A549 (cell line): ENCODE measurements at regions not wholly inside any gene's neighbourhood (a gene's known extent, or its start where the extent isn't known, plus 50 kb on each side); places are given as distances from the start of the nearest gene placed in this dataset.

Experiments used
- ATAC-seq, 2 experiments: fragments of 200-7000 bp in 1 of 2; fragments of >200 bp in 1 of 2; cut with Nextera tagmentation in 1 of 2; cut with Tn5 transposase in 1 of 2; 3 replicates each; pipeline versions ENCODE4 v1.8.0 to v1.9.1; 2018 to 2020; ENCODE audit warnings: mild to moderate bottlenecking in 1 of 2, moderate library complexity in 1 of 2
- CTCF ChIA-PET: fragments of 300-600 bp; sonication (Branson Sonifier 250); formaldehyde crosslinking; extraction: SDS; loops from one replicate; lab custom pipeline; 2021; ENCODE audit warnings: antibody characterized with exemption, inconsistent platforms; lab: Yijun Ruan, JAX
- POLR2A ChIA-PET: fragments of 350-600 bp; formaldehyde crosslinking; extraction: SDS; loops from one replicate; lab custom pipeline; 2021; ENCODE audit warnings: antibody characterized with exemption, inconsistent platforms; lab: Yijun Ruan, JAX
- DNase-seq, 2 experiments: peaks; one replicate each; pipeline versions ENCODE4 v3.0.0 to v3.0.0-alpha.2; 2011 to 2016; ENCODE audit warnings: low read depth in 1 of 2, low spot score in 1 of 2
- FAIRE-seq: peaks from 2 replicates; lab custom pipeline; 2011; peaks lifted over from hg19 to GRCh38; lab: Jason Lieb, UNC
- H3K27ac ChIP-seq, 2 experiments: fragments of >200 bp; sonication (Bioruptor Twin); formaldehyde crosslinking; 3 replicates each; pipeline ENCODE4 v1.5.1; 2016 to 2017
- H3K4me1 ChIP-seq: fragments of >200 bp; sonication (Bioruptor Twin); formaldehyde crosslinking; 3 replicates; pipeline ENCODE4 v1.6.1; 2016
- H3K4me2 ChIP-seq: fragments of >200 bp; sonication (Bioruptor Twin); formaldehyde crosslinking; 3 replicates; pipeline ENCODE4 v1.6.1; 2016
- H3K4me3 ChIP-seq: fragments of >200 bp; sonication (Bioruptor Twin); formaldehyde crosslinking; 3 replicates; pipeline ENCODE4 v1.5.1; 2016
- H3K9me3 ChIP-seq: fragments of >200 bp; sonication (Bioruptor Twin); formaldehyde crosslinking; 3 replicates; pipeline ENCODE4 v1.6.1; 2016
- CBX2 ChIP-seq: fragments of 200-600 bp; sonication (generic); IDR thresholded peaks from 2 replicates; pipeline ENCODE4 v1.6.1; 2016; ENCODE audit warnings: low read depth, mild to moderate bottlenecking, borderline replicate concordance
- CBX8 ChIP-seq: fragments of 200-600 bp; sonication (generic); IDR thresholded peaks from 2 replicates; pipeline ENCODE4 v1.6.1; 2016
- CEBPB ChIP-seq, 2 experiments: fragments of >200 bp in 1 of 2; sonication (Bioruptor Twin) in 1 of 2; formaldehyde crosslinking in 1 of 2; IDR thresholded peaks; 2 replicates each; pipeline ENCODE4 v1.6.1; 2012 to 2016
- CHD4 ChIP-seq: fragments of 200-600 bp; sonication (generic); IDR thresholded peaks from 2 replicates; pipeline ENCODE4 v1.6.1; 2016; ENCODE audit warnings: antibody characterized with exemption, mild to moderate bottlenecking, borderline replicate concordance
- EHF ChIP-seq: fragments of 250-450 bp; sonication (Bioruptor Pico); IDR thresholded peaks from 2 replicates; pipeline ENCODE4 v1.5.0; 2020; ENCODE audit warnings: mild to moderate bottlenecking
- EP300 ChIP-seq, 2 experiments: fragments of >200 bp; sonication (Bioruptor Twin); formaldehyde crosslinking; IDR thresholded peaks; 2 replicates in 1 of 2; 3 replicates in 1 of 2; pipeline ENCODE4 v1.6.1; 2016 to 2017
- FOSB ChIP-seq: fragments of 250-450 bp; sonication (Bioruptor Pico); IDR thresholded peaks from 2 replicates; pipeline ENCODE4 v1.5.0; 2020; ENCODE audit warnings: mild to moderate bottlenecking, moderate library complexity
- FOSL2 ChIP-seq, 2 experiments: fragments of 450-650 bp in 1 of 2; fragments of >200 bp in 1 of 2; sonication (Bioruptor Twin) in 1 of 2; formaldehyde crosslinking; IDR thresholded peaks; 2 replicates each; pipeline versions ENCODE4 v1.5.0 to v1.6.1; 2016 to 2020; ENCODE audit warnings: mild to moderate bottlenecking in 1 of 2, moderate library complexity in 1 of 2
- FOXS1 ChIP-seq: fragments of 250-450 bp; sonication (Bioruptor Pico); IDR thresholded peaks from 2 replicates; pipeline ENCODE4 v1.5.0; 2020; ENCODE audit warnings: mild to moderate bottlenecking, moderate library complexity
- GATA3 ChIP-seq: IDR thresholded peaks from 2 replicates; pipeline ENCODE4 v1.6.1; 2012; ENCODE audit warnings: borderline replicate concordance
- HEYL ChIP-seq: fragments of 250-450 bp; sonication (Bioruptor Pico); IDR thresholded peaks from 2 replicates; pipeline ENCODE4 v1.8.0; 2021; ENCODE audit warnings: mild to moderate bottlenecking, moderate library complexity
- HOXA7 ChIP-seq: fragments of 250-450 bp; sonication (Bioruptor Pico); IDR thresholded peaks from 2 replicates; pipeline ENCODE4 v1.5.0; 2020; ENCODE audit warnings: mild to moderate bottlenecking, moderate library complexity
- HOXB13 ChIP-seq: fragments of 250-450 bp; sonication (Bioruptor Pico); IDR thresholded peaks from 2 replicates; pipeline ENCODE4 v1.5.0; 2020; ENCODE audit warnings: low read depth, mild to moderate bottlenecking, moderate library complexity
- KDM1A ChIP-seq: fragments of 200-600 bp; sonication (generic); IDR thresholded peaks from 2 replicates; pipeline ENCODE4 v1.6.1; 2016; ENCODE audit warnings: low read depth, mild to moderate bottlenecking
- MYC ChIP-seq: IDR thresholded peaks from 2 replicates; pipeline ENCODE4 v1.6.1; 2012; ENCODE audit warnings: mild to moderate bottlenecking, inconsistent platforms, low read length, improper control_type of control experiment, borderline replicate concordance
- NR3C1 ChIP-seq: fragments of >200 bp; sonication (Bioruptor Twin); formaldehyde crosslinking; IDR thresholded peaks from 3 replicates; pipeline ENCODE4 v1.6.1; 2017
- PHF8 ChIP-seq: fragments of 200-600 bp; sonication (generic); IDR thresholded peaks from 2 replicates; pipeline ENCODE4 v1.6.1; 2016; ENCODE audit warnings: low read depth, mild to moderate bottlenecking, antibody characterized with exemption, moderate library complexity, borderline replicate concordance
- POLR2A ChIP-seq: IDR thresholded peaks from 2 replicates; pipeline ENCODE4 v1.6.1; 2012; ENCODE audit warnings: mild to moderate bottlenecking, low read length
- POLR2AphosphoS2 ChIP-seq: conservative IDR thresholded peaks from 2 replicates; pipeline ENCODE4 v1.6.1; 2012; ENCODE audit warnings: low read length, improper control_type of control experiment, inconsistent platforms
- RARB ChIP-seq: fragments of 250-450 bp; sonication (Bioruptor Pico); IDR thresholded peaks from 2 replicates; pipeline ENCODE4 v1.8.0; 2021; ENCODE audit warnings: mild to moderate bottlenecking, moderate library complexity
- RCOR1 ChIP-seq: fragments of 150-350 bp; IDR thresholded peaks from 2 replicates; pipeline ENCODE4 v1.6.1; 2014; ENCODE audit warnings: antibody characterized with exemption, low read length, low read depth
- SMC3 ChIP-seq: fragments of >200 bp; sonication (Bioruptor Twin); formaldehyde crosslinking; IDR thresholded peaks from 3 replicates; pipeline ENCODE4 v1.6.1; 2018; ENCODE audit warnings: inconsistent platforms
- ZSCAN20 ChIP-seq: fragments of 250-450 bp; sonication (Bioruptor Pico); IDR thresholded peaks from 2 replicates; pipeline ENCODE4 v1.8.0; 2022; ENCODE audit warnings: mild to moderate bottlenecking, moderate library complexity
- WGBS: methylation state at CpG from one replicate; pipeline ENCODE4 v1.1.6; 2017; ENCODE audit errors: missing lambda C conversion rate; 5-methylcytosine and 5-hydroxymethylcytosine counted together
- TF ChIP-seq, protein P1 (sequence below): fragments of 150-350 bp; IDR thresholded peaks from 2 replicates; pipeline ENCODE4 v1.6.1; 2014; ENCODE audit warnings: low read depth, mild to moderate bottlenecking, low read length
- TF ChIP-seq, protein P2 (sequence below): fragments of >200 bp; sonication (Bioruptor Twin); formaldehyde crosslinking; IDR thresholded peaks from 3 replicates; pipeline ENCODE4 v1.6.1; 2016
- TF ChIP-seq, protein P3 (sequence below): fragments of >200 bp; sonication (Bioruptor Twin); formaldehyde crosslinking; IDR thresholded peaks from 3 replicates; pipeline ENCODE4 v1.5.1; 2016
- TF ChIP-seq, protein P4 (sequence below): fragments of 450-650 bp; IDR thresholded peaks from 2 replicates; pipeline ENCODE4 v1.6.1; 2014; ENCODE audit warnings: antibody characterized with exemption
- TF ChIP-seq, protein P5 (sequence below): IDR thresholded peaks from 2 replicates; pipeline ENCODE4 v1.6.1; 2012
- TF ChIP-seq, protein P6 (sequence below): IDR thresholded peaks from 2 replicates; pipeline ENCODE4 v1.6.1; 2012; ENCODE audit warnings: low read depth, borderline replicate concordance

DNA sequence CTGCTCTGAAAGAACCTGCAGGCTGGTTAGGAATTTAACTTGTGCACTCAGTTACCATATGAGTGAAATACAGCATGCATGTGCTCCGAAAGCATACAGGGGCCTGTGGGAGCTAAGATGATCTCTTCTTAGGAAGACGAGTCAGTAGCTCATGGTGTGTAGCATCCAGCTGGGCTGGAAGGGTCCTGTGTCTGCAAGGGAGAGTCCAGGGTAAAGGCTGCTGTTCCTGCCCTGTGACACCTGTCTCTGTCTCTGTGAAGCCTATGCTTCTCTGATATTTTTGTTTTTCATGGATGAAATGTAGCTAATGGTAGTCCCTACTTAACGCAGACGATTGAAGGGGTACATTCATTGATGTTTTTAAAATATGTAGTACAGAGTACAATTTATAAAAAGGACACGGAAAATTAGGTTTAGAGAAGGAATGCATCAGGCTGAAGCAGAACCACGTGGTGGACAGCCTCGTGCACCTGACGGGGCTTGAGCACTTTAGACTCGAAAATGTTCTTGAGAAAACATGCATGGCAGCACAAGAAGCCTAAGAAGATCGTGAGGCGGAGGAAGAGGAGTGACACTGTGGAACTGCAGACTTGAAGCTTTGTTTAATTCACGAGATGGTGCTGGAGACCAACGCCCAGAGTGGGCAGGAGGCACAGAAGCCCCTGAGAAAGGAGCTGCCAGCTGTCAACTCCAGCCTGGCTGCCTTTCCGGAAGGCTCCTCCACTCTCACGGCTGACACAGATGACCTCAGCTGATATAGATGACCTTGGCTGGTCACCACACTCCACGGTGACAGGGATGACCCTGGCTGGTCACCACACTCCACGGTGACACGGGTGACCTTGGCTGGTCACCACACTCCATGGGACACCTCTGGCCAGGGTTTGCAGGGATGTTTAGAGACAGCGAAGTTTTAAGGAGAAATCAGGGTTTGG is 110.6 kb downstream of the TMEM18 start:
- DNase-seq (no peak), FAIRE-seq (no peak), ATAC-seq (no peak)
- 26% methylated on average over 19 of the region's 19 CpGs for WGBS
- H3K27ac ChIP-seq = no peak overlapping the region
- H3K4me1 ChIP-seq = no peaks in the 10 kb centered on the region
- H3K4me3 ChIP-seq = no peak overlapping the region
- TF ChIP-seq FOSB = no peak
- TF ChIP-seq KDM1A = no peak
- no peak for TF ChIP-seq CEBPB (IDR thresholded peaks at IDR 0.05)
- TF ChIP-seq POLR2A = no peak
- TF ChIP-seq FOSL2 (IDR thresholded peaks at IDR 0.05) = no peak
- no peak for TF ChIP-seq FOSL2 (CRISPR knock-in tag; IDR thresholded peaks at IDR 0.05)
- no peak for TF ChIP-seq EHF (CRISPR knock-in tag)
- TF ChIP-seq, protein P1, sequence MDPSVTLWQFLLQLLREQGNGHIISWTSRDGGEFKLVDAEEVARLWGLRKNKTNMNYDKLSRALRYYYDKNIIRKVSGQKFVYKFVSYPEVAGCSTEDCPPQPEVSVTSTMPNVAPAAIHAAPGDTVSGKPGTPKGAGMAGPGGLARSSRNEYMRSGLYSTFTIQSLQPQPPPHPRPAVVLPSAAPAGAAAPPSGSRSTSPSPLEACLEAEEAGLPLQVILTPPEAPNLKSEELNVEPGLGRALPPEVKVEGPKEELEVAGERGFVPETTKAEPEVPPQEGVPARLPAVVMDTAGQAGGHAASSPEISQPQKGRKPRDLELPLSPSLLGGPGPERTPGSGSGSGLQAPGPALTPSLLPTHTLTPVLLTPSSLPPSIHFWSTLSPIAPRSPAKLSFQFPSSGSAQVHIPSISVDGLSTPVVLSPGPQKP = no peak
- TF ChIP-seq EP300 (IDR thresholded peaks at IDR 0.05) = no peak
- no peak for TF ChIP-seq POLR2AphosphoS2
- TF ChIP-seq SMC3 = no peak
- TF ChIP-seq HOXB13 (CRISPR knock-in tag) = no peak
- TF ChIP-seq MYC = no peak
- no peak for TF ChIP-seq RARB (CRISPR knock-in tag)
- TF ChIP-seq FOXS1 (CRISPR knock-in tag) = no peak
- no peak for TF ChIP-seq NR3C1
- TF ChIP-seq, protein P2, sequence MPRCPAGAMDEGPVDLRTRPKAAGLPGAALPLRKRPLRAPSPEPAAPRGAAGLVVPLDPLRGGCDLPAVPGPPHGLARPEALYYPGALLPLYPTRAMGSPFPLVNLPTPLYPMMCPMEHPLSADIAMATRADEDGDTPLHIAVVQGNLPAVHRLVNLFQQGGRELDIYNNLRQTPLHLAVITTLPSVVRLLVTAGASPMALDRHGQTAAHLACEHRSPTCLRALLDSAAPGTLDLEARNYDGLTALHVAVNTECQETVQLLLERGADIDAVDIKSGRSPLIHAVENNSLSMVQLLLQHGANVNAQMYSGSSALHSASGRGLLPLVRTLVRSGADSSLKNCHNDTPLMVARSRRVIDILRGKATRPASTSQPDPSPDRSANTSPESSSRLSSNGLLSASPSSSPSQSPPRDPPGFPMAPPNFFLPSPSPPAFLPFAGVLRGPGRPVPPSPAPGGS = no peak
- TF ChIP-seq HOXA7 (CRISPR knock-in tag) = no peak
- TF ChIP-seq ZSCAN20 (CRISPR knock-in tag) = no peak
- no peak for TF ChIP-seq HEYL
- TF ChIP-seq, all 56 proteins: peak for 0
- peaks cover 3% of the 10 kb centered on the region; the same call in 1 of the 3 replicates for H3K9me3 ChIP-seq
- no peak overlapping the region for H3K4me2 ChIP-seq
- ChIA-PET POLR2A (no interaction called here), CTCF (no interaction called here)

DNA sequence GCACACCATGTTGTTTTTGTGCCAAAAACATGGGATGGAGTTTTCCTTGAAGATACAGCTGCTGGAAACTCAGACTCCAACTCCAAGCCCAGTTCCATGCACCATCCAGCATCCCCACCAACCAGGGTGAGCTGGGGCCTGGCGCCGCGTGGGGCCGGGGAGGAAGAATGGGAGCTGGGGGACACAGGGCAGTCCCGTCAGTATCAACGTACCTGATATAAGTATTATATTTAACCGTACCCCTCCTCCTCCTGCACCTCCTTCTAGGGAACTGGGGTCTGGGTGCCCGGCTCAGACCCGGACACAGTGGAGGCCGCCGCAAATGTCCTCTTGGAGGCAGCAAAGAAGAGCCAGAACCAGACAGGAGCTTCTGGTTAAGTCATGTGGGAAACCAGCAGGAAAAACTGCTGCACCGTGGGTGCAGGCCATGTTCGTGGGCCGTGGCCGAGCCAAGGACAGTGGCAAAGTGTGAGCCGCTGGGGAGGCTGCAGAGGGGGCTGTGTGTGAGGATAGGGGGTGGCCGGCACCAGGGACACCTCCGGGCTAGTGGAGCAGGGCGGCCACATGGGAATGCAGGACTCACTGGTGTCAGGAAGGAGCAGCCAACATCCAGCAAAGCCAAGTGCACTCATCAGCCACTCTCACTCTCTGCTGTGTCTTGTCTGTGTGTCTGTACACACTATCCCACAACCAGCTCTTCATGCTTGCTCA is 112.6 kb downstream of the TMEM18 start:
- no peaks in the 10 kb centered on the region for H3K4me1 ChIP-seq
- ChIA-PET POLR2A (no interaction called here), CTCF (no interaction called here)
- WGBS = 43% methylated on average over 16 of the region's 19 CpGs
- no peak overlapping the region for H3K4me2 ChIP-seq
- ATAC-seq (no peak), DNase-seq (no peak), FAIRE-seq (no peak)
- H3K9me3 ChIP-seq = no peaks in the 10 kb centered on the region
- no peak overlapping the region for H3K27ac ChIP-seq
- no peak overlapping the region for H3K4me3 ChIP-seq
- TF ChIP-seq CBX2 (no peak), EHF (CRISPR knock-in tag) (no peak), HEYL (no peak), RCOR1 (no peak), GATA3 (no peak), CHD4 (no peak), FOSB (no peak), NR3C1 (no peak), FOXS1 (CRISPR knock-in tag) (no peak), HOXA7 (CRISPR knock-in tag) (no peak), HOXB13 (CRISPR knock-in tag) (no peak), POLR2A (no peak), PHF8 (no peak), CBX8 (no peak), MYC (no peak)
- TF ChIP-seq, protein P3, sequence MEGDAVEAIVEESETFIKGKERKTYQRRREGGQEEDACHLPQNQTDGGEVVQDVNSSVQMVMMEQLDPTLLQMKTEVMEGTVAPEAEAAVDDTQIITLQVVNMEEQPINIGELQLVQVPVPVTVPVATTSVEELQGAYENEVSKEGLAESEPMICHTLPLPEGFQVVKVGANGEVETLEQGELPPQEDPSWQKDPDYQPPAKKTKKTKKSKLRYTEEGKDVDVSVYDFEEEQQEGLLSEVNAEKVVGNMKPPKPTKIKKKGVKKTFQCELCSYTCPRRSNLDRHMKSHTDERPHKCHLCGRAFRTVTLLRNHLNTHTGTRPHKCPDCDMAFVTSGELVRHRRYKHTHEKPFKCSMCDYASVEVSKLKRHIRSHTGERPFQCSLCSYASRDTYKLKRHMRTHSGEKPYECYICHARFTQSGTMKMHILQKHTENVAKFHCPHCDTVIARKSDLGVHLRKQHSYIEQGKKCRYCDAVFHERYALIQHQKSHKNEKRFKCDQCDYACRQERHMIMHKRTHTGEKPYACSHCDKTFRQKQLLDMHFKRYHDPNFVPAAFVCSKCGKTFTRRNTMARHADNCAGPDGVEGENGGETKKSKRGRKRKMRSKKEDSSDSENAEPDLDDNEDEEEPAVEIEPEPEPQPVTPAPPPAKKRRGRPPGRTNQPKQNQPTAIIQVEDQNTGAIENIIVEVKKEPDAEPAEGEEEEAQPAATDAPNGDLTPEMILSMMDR = no peak
- TF ChIP-seq, protein P4, sequence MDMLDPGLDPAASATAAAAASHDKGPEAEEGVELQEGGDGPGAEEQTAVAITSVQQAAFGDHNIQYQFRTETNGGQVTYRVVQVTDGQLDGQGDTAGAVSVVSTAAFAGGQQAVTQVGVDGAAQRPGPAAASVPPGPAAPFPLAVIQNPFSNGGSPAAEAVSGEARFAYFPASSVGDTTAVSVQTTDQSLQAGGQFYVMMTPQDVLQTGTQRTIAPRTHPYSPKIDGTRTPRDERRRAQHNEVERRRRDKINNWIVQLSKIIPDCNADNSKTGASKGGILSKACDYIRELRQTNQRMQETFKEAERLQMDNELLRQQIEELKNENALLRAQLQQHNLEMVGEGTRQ = no peak
- TF ChIP-seq, protein P5, sequence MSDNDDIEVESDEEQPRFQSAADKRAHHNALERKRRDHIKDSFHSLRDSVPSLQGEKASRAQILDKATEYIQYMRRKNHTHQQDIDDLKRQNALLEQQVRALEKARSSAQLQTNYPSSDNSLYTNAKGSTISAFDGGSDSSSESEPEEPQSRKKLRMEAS = no peak
- TF ChIP-seq, protein P6, sequence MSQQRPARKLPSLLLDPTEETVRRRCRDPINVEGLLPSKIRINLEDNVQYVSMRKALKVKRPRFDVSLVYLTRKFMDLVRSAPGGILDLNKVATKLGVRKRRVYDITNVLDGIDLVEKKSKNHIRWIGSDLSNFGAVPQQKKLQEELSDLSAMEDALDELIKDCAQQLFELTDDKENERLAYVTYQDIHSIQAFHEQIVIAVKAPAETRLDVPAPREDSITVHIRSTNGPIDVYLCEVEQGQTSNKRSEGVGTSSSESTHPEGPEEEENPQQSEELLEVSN = no peak
